CD4-positive, alpha-beta memory T cell (primary cell): ENCODE measurements at regions not wholly inside any gene's neighbourhood (a gene's known extent, or its start where the extent isn't known, plus 50 kb on each side); places are given as distances from the start of the nearest gene placed in this dataset.

Experiments
- CTCF ChIA-PET: fragments of 350-600 bp; sonication (Branson Sonifier 250); formaldehyde crosslinking; loops from one replicate; lab custom pipeline; 2021; ENCODE audit warnings: inconsistent platforms; ENCODE audit not compliant: partially characterized antibody; lab: Charles Lee
- POLR2A ChIA-PET: fragments of 350-600 bp; sonication (Branson Sonifier 250); formaldehyde crosslinking; loops from one replicate; lab custom pipeline; 2021; ENCODE audit not compliant: partially characterized antibody; lab: Charles Lee
- DNase-seq, 5 donors: peaks; one replicate each; pipeline versions ENCODE4 v3.0.0 to v3.0.0-alpha.2; 2020 to 2022; ENCODE audit warnings: mixed read lengths in 1 of 5
- H3K27ac ChIP-seq: one replicate; pipeline ENCODE4 v1.7.0; 2013; ENCODE audit warnings: low read depth, low read length
- H3K27me3 ChIP-seq: 2 replicates; pipeline ENCODE4 v1.7.0; 2013; ENCODE audit warnings: mild to moderate bottlenecking, low read length, moderate library complexity; ENCODE audit not compliant: insufficient read depth
- H3K36me3 ChIP-seq: 2 replicates; pipeline ENCODE4 v1.7.0; 2013; ENCODE audit warnings: mild to moderate bottlenecking, low read length, moderate library complexity; ENCODE audit not compliant: insufficient read depth
- H3K4me1 ChIP-seq: 2 replicates; pipeline ENCODE4 v1.7.0; 2013; ENCODE audit warnings: mild to moderate bottlenecking, low read length, moderate library complexity; ENCODE audit not compliant: insufficient read depth
- H3K4me3 ChIP-seq, 2 donors: one replicate each; pipeline ENCODE4 v1.7.0; 2013; ENCODE audit warnings: low read length in 2 of 2, mild to moderate bottlenecking in 1 of 2
- H3K9me3 ChIP-seq, 2 donors: one replicate each; pipeline ENCODE4 v1.7.0; 2013; ENCODE audit warnings: low read length in 2 of 2, control low read depth in 1 of 2; ENCODE audit not compliant: control insufficient read depth in 1 of 2
- H3K27ac Mint-ChIP-seq, 7 donors: one replicate each; pipeline ENCODE4 v1.8.0; 2020 to 2021; ENCODE audit warnings: mixed read lengths in 7 of 7, mild to moderate bottlenecking in 6 of 7, inconsistent platforms in 3 of 7, moderate library complexity in 3 of 7
- H3K27me3 Mint-ChIP-seq, 2 donors: one replicate each; pipeline ENCODE4 v1.8.0; 2020 to 2021; ENCODE audit warnings: mixed read lengths in 2 of 2
- H3K36me3 Mint-ChIP-seq, 2 donors: one replicate each; pipeline ENCODE4 v1.8.0; 2020 to 2021; ENCODE audit warnings: mixed read lengths in 2 of 2, inconsistent platforms in 1 of 2, mild to moderate bottlenecking in 1 of 2
- H3K4me1 Mint-ChIP-seq, 4 donors: one replicate each; pipeline ENCODE4 v1.8.0; 2020 to 2021; ENCODE audit warnings: mixed read lengths in 4 of 4, mild to moderate bottlenecking in 1 of 4
- H3K4me3 Mint-ChIP-seq, 8 donors: one replicate each; pipeline ENCODE4 v1.8.0; 2020 to 2021; ENCODE audit warnings: mixed read lengths in 8 of 8, mild to moderate bottlenecking in 7 of 8, moderate library complexity in 6 of 8, inconsistent platforms in 3 of 8
- H3K9me3 Mint-ChIP-seq, 8 donors: one replicate each; pipeline ENCODE4 v1.8.0; 2020 to 2021; ENCODE audit warnings: mixed read lengths in 8 of 8, mild to moderate bottlenecking in 5 of 8, inconsistent platforms in 3 of 8, moderate library complexity in 1 of 8
- intact Hi-C: fragments of 100-400 bp; cut with micrococcal nuclease; formaldehyde crosslinking; loops from one replicate; pipeline ENCODE4 v1.15.1; 2023

- Histone ChIP-seq H3K9me3 (no peaks in the 10 kb centered on the region), H3K4me3 (no peak overlapping the region), H3K4me1 (no peaks in the 10 kb centered on the region), H3K27me3 (no peaks in the 10 kb centered on the region), H3K27ac (no peak overlapping the region), H3K36me3 (no peaks in the 10 kb centered on the region)
- peaks cover 4 to 10% of the 10 kb centered on the region in 2 donors for H3K27me3 Mint-ChIP-seq
- intact Hi-C loops = no loop called here
- no peak overlapping the region for H3K27ac Mint-ChIP-seq
- H3K36me3 Mint-ChIP-seq = no peaks in the 10 kb centered on the region
- ChIA-PET POLR2A (no interaction called here), CTCF (no interaction called here)
- no peak overlapping the region for H3K4me3 Mint-ChIP-seq
- H3K4me1 Mint-ChIP-seq = no peaks in the 10 kb centered on the region
- no peak for DNase-seq
- H3K9me3 Mint-ChIP-seq = no peaks in the 10 kb centered on the region
Observed at GRCh38 chr12:29033519-29033918, 115.6 kb upstream of the FAR2 start.

GRCh38 chr12:29035112-29035511 is 114.0 kb upstream of the FAR2 start:
- Histone ChIP-seq H3K4me3 (no peak overlapping the region), H3K36me3 (no peaks in the 10 kb centered on the region), H3K4me1 (no peaks in the 10 kb centered on the region), H3K27ac (no peak overlapping the region), H3K9me3 (no peaks in the 10 kb centered on the region), H3K27me3 (no peaks in the 10 kb centered on the region)
- H3K4me3 Mint-ChIP-seq = no peak overlapping the region
- no peaks in the 10 kb centered on the region for H3K36me3 Mint-ChIP-seq
- POLR2A ChIA-PET = no interaction called here
- CTCF ChIA-PET = no interaction called here
- intact Hi-C loops = no loop called here
- no peaks in the 10 kb centered on the region for H3K4me1 Mint-ChIP-seq
- H3K27ac Mint-ChIP-seq = no peak overlapping the region
- H3K27me3 Mint-ChIP-seq = peaks cover 7 to 16% of the 10 kb centered on the region in 2 donors
- no peak for DNase-seq
- no peaks in the 10 kb centered on the region for H3K9me3 Mint-ChIP-seq

- Histone ChIP-seq H3K36me3 (no peaks in the 10 kb centered on the region), H3K27me3 (no peaks in the 10 kb centered on the region), H3K4me1 (no peaks in the 10 kb centered on the region), H3K27ac (no peak overlapping the region), H3K9me3 (no peaks in the 10 kb centered on the region), H3K4me3 (no peak overlapping the region)
- intact Hi-C loops = no loop called here
- DNase-seq = no peak
- POLR2A ChIA-PET = no interaction called here
- H3K27ac Mint-ChIP-seq = no peak overlapping the region
- no peak overlapping the region for H3K4me3 Mint-ChIP-seq
- CTCF ChIA-PET = no interaction called here
- H3K4me1 Mint-ChIP-seq = no peaks in the 10 kb centered on the region
- H3K9me3 Mint-ChIP-seq = no peaks in the 10 kb centered on the region
- H3K36me3 Mint-ChIP-seq = no peaks in the 10 kb centered on the region
- peaks cover 6 to 20% of the 10 kb centered on the region in 2 donors for H3K27me3 Mint-ChIP-seq
Observed at GRCh38 chr12:29039013-29039412, 110.1 kb upstream of the FAR2 start.

GRCh38 chr12:29041621-29042020 is 107.5 kb upstream of the FAR2 start:
- H3K4me1 ChIP-seq = no peaks in the 10 kb centered on the region
- no peak overlapping the region for H3K27ac Mint-ChIP-seq
- H3K27me3 ChIP-seq = no peaks in the 10 kb centered on the region
- no peak overlapping the region for H3K27ac ChIP-seq
- H3K4me3 Mint-ChIP-seq = no peak overlapping the region
- H3K27me3 Mint-ChIP-seq = peaks cover 8 to 17% of the 10 kb centered on the region in 2 donors
- no peaks in the 10 kb centered on the region for H3K36me3 ChIP-seq
- H3K4me3 ChIP-seq = no peak overlapping the region
- no peaks in the 10 kb centered on the region for H3K9me3 ChIP-seq
- no peak for DNase-seq
- intact Hi-C loops = no loop called here
- POLR2A ChIA-PET = no interaction called here
- no peaks in the 10 kb centered on the region for H3K36me3 Mint-ChIP-seq
- CTCF ChIA-PET = no interaction called here
- H3K9me3 Mint-ChIP-seq = no peaks in the 10 kb centered on the region
- no peaks in the 10 kb centered on the region for H3K4me1 Mint-ChIP-seq

- H3K27me3 ChIP-seq = no peaks in the 10 kb centered on the region
- H3K9me3 Mint-ChIP-seq = no peaks in the 10 kb centered on the region
- H3K36me3 Mint-ChIP-seq = no peaks in the 10 kb centered on the region
- intact Hi-C loops = no loop called here
- no peaks in the 10 kb centered on the region for H3K9me3 ChIP-seq
- H3K4me1 ChIP-seq = no peaks in the 10 kb centered on the region
- peaks cover 8 to 17% of the 10 kb centered on the region in 2 donors for H3K27me3 Mint-ChIP-seq
- ChIA-PET CTCF (no interaction called here), POLR2A (no interaction called here)
- H3K36me3 ChIP-seq = no peaks in the 10 kb centered on the region
- no peak for DNase-seq
- H3K27ac ChIP-seq = no peak overlapping the region
- H3K4me3 Mint-ChIP-seq = no peak overlapping the region
- H3K27ac Mint-ChIP-seq = no peak overlapping the region
- H3K4me1 Mint-ChIP-seq = no peaks in the 10 kb centered on the region
- no peak overlapping the region for H3K4me3 ChIP-seq
Observed at GRCh38 chr12:29043069-29043468, 106.0 kb upstream of the FAR2 start.

GRCh38 chr12:29044799-29045198 is 104.3 kb upstream of the FAR2 start:
- Mint-ChIP-seq H3K36me3 (no peaks in the 10 kb centered on the region), H3K27ac (no peak overlapping the region), H3K4me3 (no peak overlapping the region), H3K9me3 (no peaks in the 10 kb centered on the region), H3K27me3 (peaks cover 6 to 14% of the 10 kb centered on the region in 2 donors), H3K4me1 (no peaks in the 10 kb centered on the region)
- no peak for DNase-seq
- Histone ChIP-seq H3K36me3 (no peaks in the 10 kb centered on the region), H3K27me3 (no peaks in the 10 kb centered on the region), H3K9me3 (no peaks in the 10 kb centered on the region), H3K4me3 (no peak overlapping the region), H3K4me1 (no peaks in the 10 kb centered on the region), H3K27ac (no peak overlapping the region)
- ChIA-PET POLR2A (no interaction called here), CTCF (no interaction called here)
- intact Hi-C loops = no loop called here

GRCh38 chr12:29048787-29049186 is 100.3 kb upstream of the FAR2 start:
- no peak overlapping the region for H3K27ac Mint-ChIP-seq
- H3K27ac ChIP-seq = no peak overlapping the region
- no peaks in the 10 kb centered on the region for H3K36me3 ChIP-seq
- H3K4me3 ChIP-seq = no peak overlapping the region
- ChIA-PET CTCF (no interaction called here), POLR2A (no interaction called here)
- no peaks in the 10 kb centered on the region for H3K4me1 Mint-ChIP-seq
- peaks cover 1 to 8% of the 10 kb centered on the region in 2 donors for H3K27me3 Mint-ChIP-seq
- H3K27me3 ChIP-seq = no peaks in the 10 kb centered on the region
- H3K36me3 Mint-ChIP-seq = no peaks in the 10 kb centered on the region
- DNase-seq = no peak
- peaks cover 0 to 3% (median 0%) of the 10 kb centered on the region in 8 donors for H3K9me3 Mint-ChIP-seq
- intact Hi-C loops = no loop called here
- no peaks in the 10 kb centered on the region for H3K9me3 ChIP-seq
- H3K4me3 Mint-ChIP-seq = no peak overlapping the region
- H3K4me1 ChIP-seq = no peaks in the 10 kb centered on the region

GRCh38 chr12:29050503-29050902 is 98.6 kb upstream of the FAR2 start:
- Mint-ChIP-seq H3K4me3 (no peak overlapping the region), H3K4me1 (no peaks in the 10 kb centered on the region), H3K27me3 (peaks cover 1 to 4% of the 10 kb centered on the region in 2 donors), H3K27ac (no peak overlapping the region), H3K9me3 (peaks cover 0 to 4% (median 0%) of the 10 kb centered on the region in 8 donors), H3K36me3 (no peaks in the 10 kb centered on the region)
- CTCF ChIA-PET = no interaction called here
- DNase-seq = no peak
- H3K36me3 ChIP-seq = no peaks in the 10 kb centered on the region
- no peak overlapping the region for H3K27ac ChIP-seq
- intact Hi-C loops = no loop called here
- no peak overlapping the region for H3K4me3 ChIP-seq
- no peaks in the 10 kb centered on the region for H3K27me3 ChIP-seq
- H3K4me1 ChIP-seq = no peaks in the 10 kb centered on the region
- POLR2A ChIA-PET = no interaction called here
- H3K9me3 ChIP-seq = no peaks in the 10 kb centered on the region
